Activated B cell treated with CpG ODN at 0.5 μM for 24 hours (primary cell): ENCODE measurements at regions not wholly inside any gene's neighbourhood (a gene's known extent, or its start where the extent isn't known, plus 50 kb on each side); places are given as distances from the start of the nearest gene placed in this dataset.

Source experiments
- ATAC-seq: fragments of 200-7000 bp; cut with Tn5 transposase; one replicate; pipeline ENCODE4 v1.10.0; 2021; ENCODE audit warnings: low read depth, mild to moderate bottlenecking, moderate library complexity
- CTCF ChIA-PET: fragments of 350-600 bp; sonication (Branson Sonifier 250); formaldehyde crosslinking; loops from one replicate; lab custom pipeline; 2021; ENCODE audit warnings: antibody characterized with exemption; lab: Charles Lee
- POLR2A ChIA-PET: fragments of 350-600 bp; sonication (Branson Sonifier 250); formaldehyde crosslinking; loops from one replicate; lab custom pipeline; 2021; ENCODE audit warnings: antibody characterized with exemption; lab: Charles Lee
- DNase-seq: peaks from one replicate; pipeline ENCODE4 v3.0.0; 2022
- H3K27ac Mint-ChIP-seq: one replicate; pipeline ENCODE4 v1.8.0; 2020; ENCODE audit warnings: mixed read lengths
- H3K27me3 Mint-ChIP-seq: one replicate; pipeline ENCODE4 v1.8.0; 2021; ENCODE audit warnings: mixed read lengths
- H3K36me3 Mint-ChIP-seq: one replicate; pipeline ENCODE4 v1.8.0; 2021; ENCODE audit warnings: low read depth, mixed read lengths
- H3K4me1 Mint-ChIP-seq: one replicate; pipeline ENCODE4 v1.8.0; 2021; ENCODE audit warnings: mixed read lengths
- H3K4me3 Mint-ChIP-seq: one replicate; pipeline ENCODE4 v1.8.0; 2020; ENCODE audit warnings: mild to moderate bottlenecking, mixed read lengths
- H3K9me3 Mint-ChIP-seq: one replicate; pipeline ENCODE4 v1.8.0; 2020; ENCODE audit warnings: mixed read lengths
- intact Hi-C: fragments of 100-400 bp; cut with micrococcal nuclease; formaldehyde crosslinking; loops from one replicate; pipeline ENCODE4 v1.15.1; 2024
- TF ChIP-seq, protein P1 (sequence below): fragments of 200-600 bp; IDR thresholded peaks from one replicate; pipeline ENCODE4 v1.8.0; 2022; ENCODE audit warnings: antibody characterized with exemption, mild to moderate bottlenecking

DNA sequence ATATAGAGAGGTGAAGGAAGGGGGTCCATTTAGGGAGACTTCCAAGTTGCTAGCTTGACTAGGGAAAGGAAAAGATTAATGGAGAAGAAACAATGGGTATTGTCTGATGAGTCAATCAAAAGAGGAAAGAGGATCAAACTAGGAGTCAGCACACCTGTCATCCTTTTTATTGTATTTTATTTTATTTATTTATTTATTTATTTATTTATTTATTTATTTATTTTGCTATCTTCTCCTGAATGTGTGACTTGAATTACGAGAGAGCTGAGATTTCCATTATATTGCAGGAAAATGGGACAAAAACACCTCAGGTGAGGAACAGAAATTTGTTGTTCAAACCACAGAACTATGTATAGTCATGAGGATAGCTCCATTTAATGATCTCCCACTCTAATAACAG, 58.9 kb downstream of the NUDT11 start:
- Mint-ChIP-seq H3K27me3 (no peaks in the 10 kb centered on the region), H3K9me3 (no peaks in the 10 kb centered on the region), H3K27ac (no peak overlapping the region), H3K4me3 (no peak overlapping the region), H3K36me3 (no peaks in the 10 kb centered on the region), H3K4me1 (no peaks in the 10 kb centered on the region)
- ChIA-PET CTCF (interaction anchor here (1.2 kb wide), 1 partner anchor 17 kb away, joined by 3 read pairs; no protein-coding TSS in a partner anchor), POLR2A (no interaction called here)
- intact Hi-C loops = no loop called here
- DNase-seq (no peak), ATAC-seq (no peak)
- TF ChIP-seq, protein P1, sequence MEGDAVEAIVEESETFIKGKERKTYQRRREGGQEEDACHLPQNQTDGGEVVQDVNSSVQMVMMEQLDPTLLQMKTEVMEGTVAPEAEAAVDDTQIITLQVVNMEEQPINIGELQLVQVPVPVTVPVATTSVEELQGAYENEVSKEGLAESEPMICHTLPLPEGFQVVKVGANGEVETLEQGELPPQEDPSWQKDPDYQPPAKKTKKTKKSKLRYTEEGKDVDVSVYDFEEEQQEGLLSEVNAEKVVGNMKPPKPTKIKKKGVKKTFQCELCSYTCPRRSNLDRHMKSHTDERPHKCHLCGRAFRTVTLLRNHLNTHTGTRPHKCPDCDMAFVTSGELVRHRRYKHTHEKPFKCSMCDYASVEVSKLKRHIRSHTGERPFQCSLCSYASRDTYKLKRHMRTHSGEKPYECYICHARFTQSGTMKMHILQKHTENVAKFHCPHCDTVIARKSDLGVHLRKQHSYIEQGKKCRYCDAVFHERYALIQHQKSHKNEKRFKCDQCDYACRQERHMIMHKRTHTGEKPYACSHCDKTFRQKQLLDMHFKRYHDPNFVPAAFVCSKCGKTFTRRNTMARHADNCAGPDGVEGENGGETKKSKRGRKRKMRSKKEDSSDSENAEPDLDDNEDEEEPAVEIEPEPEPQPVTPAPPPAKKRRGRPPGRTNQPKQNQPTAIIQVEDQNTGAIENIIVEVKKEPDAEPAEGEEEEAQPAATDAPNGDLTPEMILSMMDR = no peak

DNA sequence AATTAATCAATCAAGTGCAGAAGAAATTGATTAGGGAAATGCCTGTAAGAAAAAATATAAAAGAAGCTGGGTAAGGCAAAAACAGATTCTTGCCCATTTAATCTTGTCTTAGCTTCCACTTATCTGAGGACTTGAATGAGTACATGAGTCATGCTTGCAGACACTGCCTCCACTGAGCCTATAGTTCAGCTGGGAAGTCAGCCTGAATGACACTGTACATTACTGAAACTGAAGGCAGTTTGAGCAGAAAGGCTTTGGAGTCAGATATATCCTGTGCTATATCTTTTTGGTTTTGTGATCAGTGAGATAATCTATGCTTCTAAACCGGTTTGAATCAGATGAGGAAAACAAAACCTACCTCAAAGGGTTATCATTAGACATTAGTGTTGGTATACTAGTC, 61.3 kb downstream of the NUDT11 start:
- intact Hi-C loops = no loop called here
- POLR2A ChIA-PET = no interaction called here
- TF ChIP-seq, protein P1 = no peak
- H3K4me3 Mint-ChIP-seq = no peak overlapping the region
- H3K4me1 Mint-ChIP-seq = no peaks in the 10 kb centered on the region
- H3K36me3 Mint-ChIP-seq = no peaks in the 10 kb centered on the region
- H3K27ac Mint-ChIP-seq = no peak overlapping the region
- no peaks in the 10 kb centered on the region for H3K27me3 Mint-ChIP-seq
- no peak for DNase-seq
- no peak for ATAC-seq
- no peaks in the 10 kb centered on the region for H3K9me3 Mint-ChIP-seq
- CTCF ChIA-PET = no interaction called here

DNA sequence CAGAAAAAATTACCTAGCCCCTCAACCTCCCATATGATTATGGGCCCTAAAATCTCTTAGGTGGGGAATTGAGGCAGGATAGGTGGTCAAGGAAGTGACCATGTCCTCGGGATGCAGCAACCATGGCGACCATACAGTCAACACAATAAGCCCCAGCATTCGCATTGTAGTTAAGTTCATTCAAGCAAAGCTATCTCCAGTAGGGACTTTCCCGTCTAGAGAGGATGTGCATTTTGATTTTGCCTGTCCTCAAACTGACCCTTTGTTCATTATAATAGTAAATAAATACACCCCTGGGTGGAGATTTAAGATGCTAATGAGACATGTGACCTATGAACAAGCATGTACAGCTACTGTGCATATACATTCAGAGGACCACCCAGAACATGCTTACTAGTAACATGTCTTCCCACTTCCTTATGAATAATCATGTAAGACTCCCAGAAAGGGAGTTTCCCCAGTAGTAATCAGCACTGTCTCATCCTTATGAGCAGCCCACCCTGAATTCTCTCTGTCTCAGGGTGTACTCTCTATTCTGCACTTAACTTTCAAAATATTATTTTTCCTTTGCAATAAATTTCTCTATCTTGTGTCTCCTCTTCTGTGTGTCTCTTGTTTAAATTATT, 74.3 kb downstream of the NUDT11 start:
- no peaks in the 10 kb centered on the region for H3K9me3 Mint-ChIP-seq
- DNase-seq (no peak), ATAC-seq (peak; percentile 49)
- intact Hi-C loops = no loop called here
- no peak overlapping the region for H3K27ac Mint-ChIP-seq
- H3K27me3 Mint-ChIP-seq = no peaks in the 10 kb centered on the region
- TF ChIP-seq, protein P1 = no peak
- peaks cover 10% of the 10 kb centered on the region for H3K4me1 Mint-ChIP-seq
- CTCF ChIA-PET = interaction anchor here (2.3 to 4.0 kb wide), 4 partner anchors 10 to 84 kb away, joined by 7 to 67 read pairs (median 11); no protein-coding TSS in a partner anchor
- POLR2A ChIA-PET = no interaction called here
- H3K4me3 Mint-ChIP-seq = no peak overlapping the region
- no peaks in the 10 kb centered on the region for H3K36me3 Mint-ChIP-seq

DNA sequence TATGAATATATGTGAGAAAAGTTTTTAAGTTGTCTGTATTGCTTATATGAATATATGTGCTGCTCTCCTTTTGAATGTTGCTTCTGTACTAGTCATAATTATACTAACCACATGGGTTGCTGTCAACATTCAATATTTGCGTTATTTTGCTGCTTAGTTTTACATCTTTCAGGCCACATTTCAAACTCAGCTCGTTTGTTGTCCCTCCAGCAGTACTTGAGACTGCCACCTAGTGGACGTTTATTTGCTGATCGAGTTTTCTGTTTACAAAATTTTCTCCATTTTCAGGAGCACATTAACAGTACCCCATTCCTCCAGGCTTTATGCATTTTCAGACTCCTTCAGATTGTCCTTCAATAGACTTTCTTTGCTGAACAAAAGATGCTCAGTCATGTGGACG, 75.8 kb downstream of the NUDT11 start:
- CTCF ChIA-PET = interaction anchor here (0.6 to 4.0 kb wide), 9 partner anchors 9 to 271 kb away, joined by 3 to 67 read pairs (median 5); no protein-coding TSS in a partner anchor
- no peak for ATAC-seq
- no peaks in the 10 kb centered on the region for H3K36me3 Mint-ChIP-seq
- H3K9me3 Mint-ChIP-seq = no peaks in the 10 kb centered on the region
- peaks cover 10% of the 10 kb centered on the region for H3K4me1 Mint-ChIP-seq
- no peak overlapping the region for H3K27ac Mint-ChIP-seq
- DNase-seq = no peak
- TF ChIP-seq, protein P1 = no peak
- H3K27me3 Mint-ChIP-seq = no peaks in the 10 kb centered on the region
- intact Hi-C loops = loop anchor here (1.0 kb wide), 3 partner anchors 24 to 276 kb away; no protein-coding TSS in a partner anchor
- POLR2A ChIA-PET = no interaction called here
- H3K4me3 Mint-ChIP-seq = no peak overlapping the region

DNA sequence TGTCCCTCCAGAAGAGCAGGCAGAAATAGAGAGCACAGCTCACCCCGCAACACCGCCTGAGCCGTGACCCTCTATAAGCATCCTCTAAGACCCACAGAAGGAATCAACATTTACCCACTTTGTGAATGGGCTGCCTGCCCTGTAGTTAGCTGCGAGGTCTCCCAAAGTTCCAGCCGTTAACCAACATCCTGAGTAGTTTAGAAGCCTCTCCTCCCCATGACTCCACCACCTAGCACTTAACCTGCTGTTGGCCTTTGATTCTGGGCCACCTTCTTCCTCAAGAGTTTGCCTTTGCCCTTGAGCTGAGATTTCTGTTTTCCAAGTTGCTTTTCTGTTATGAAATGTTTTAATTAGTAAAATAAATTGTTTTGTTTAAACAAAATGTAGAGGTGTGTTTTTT, 75.8 kb downstream of the NUDT10 start:
- H3K4me1 Mint-ChIP-seq = no peaks in the 10 kb centered on the region
- ChIA-PET POLR2A (no interaction called here), CTCF (no interaction called here)
- no peak overlapping the region for H3K4me3 Mint-ChIP-seq
- H3K27me3 Mint-ChIP-seq = no peaks in the 10 kb centered on the region
- no peaks in the 10 kb centered on the region for H3K9me3 Mint-ChIP-seq
- TF ChIP-seq, protein P1 = no peak
- ATAC-seq (no peak), DNase-seq (no peak)
- H3K27ac Mint-ChIP-seq = no peak overlapping the region
- no peaks in the 10 kb centered on the region for H3K36me3 Mint-ChIP-seq
- intact Hi-C loops = no loop called here
